SK-N-SH (cell line): ENCODE measurements at regions not wholly inside any gene's neighbourhood (a gene's known extent, or its start where the extent isn't known, plus 50 kb on each side); places are given as distances from the start of the nearest gene placed in this dataset.

Source experiments
- CTCF ChIA-PET: fragments of 300-600, 350-600 bp; formaldehyde crosslinking; extraction: SDS; loops from one replicate; lab custom pipeline; 2021; lab: Yijun Ruan, JAX
- POLR2A ChIA-PET: fragments of 350-600 bp; sonication (Branson Sonifier 250); formaldehyde crosslinking; extraction: SDS; loops from one replicate; lab custom pipeline; 2020; ENCODE audit warnings: antibody characterized with exemption, inconsistent platforms; lab: Yijun Ruan, JAX
- DNase-seq: peaks from one replicate; pipeline ENCODE4 v3.0.0; 2012
- H2AFZ ChIP-seq: fragments of 200-600 bp; sonication (generic); 2 replicates; pipeline ENCODE4 v1.8.1; 2016; ENCODE audit warnings: antibody characterized with exemption, mild to moderate bottlenecking, low read depth
- H3F3A ChIP-seq: fragments of 200-600 bp; sonication (generic); replicated peaks from 2 replicates; pipeline ENCODE3; 2016; ENCODE audit warnings: antibody characterized with exemption, mild to moderate bottlenecking; ENCODE audit not compliant: insufficient read depth
- H3K27ac ChIP-seq, 2 experiments: fragments of 200-500 bp in 1 of 2; fragments of 200-600 bp in 1 of 2; sonication (Bioruptor generic) in 1 of 2; sonication (generic), shearing (Covaris generic) in 1 of 2; 2 replicates each; pipeline versions ENCODE4 v1.5.1 to v1.6.1; 2014 to 2016; ENCODE audit warnings: low read depth in 2 of 2, inconsistent platforms in 1 of 2, low read length in 1 of 2, mild to moderate bottlenecking in 1 of 2, mixed read lengths in 1 of 2
- H3K27me3 ChIP-seq: fragments of 200-600 bp; sonication (generic), shearing (Covaris generic); 2 replicates; pipeline ENCODE4 v1.6.1; 2016; ENCODE audit warnings: mixed run types; ENCODE audit not compliant: insufficient read depth
- H3K36me3 ChIP-seq, 2 experiments: fragments of 200-500 bp in 1 of 2; fragments of 200-600 bp in 1 of 2; sonication (Bioruptor generic) in 1 of 2; sonication (generic) in 1 of 2; replicated peaks in 1 of 2; 2 replicates each; pipeline versions ENCODE3 to v1.5.1; 2014 to 2016; ENCODE audit warnings: low read length in 1 of 2, mild to moderate bottlenecking in 1 of 2; ENCODE audit not compliant: insufficient read depth in 2 of 2, control insufficient read depth in 1 of 2
- H3K4me1 ChIP-seq, 2 experiments: fragments of 200-500 bp in 1 of 2; fragments of 200-600 bp in 1 of 2; sonication (Bioruptor generic) in 1 of 2; sonication (generic), shearing (Covaris generic) in 1 of 2; 2 replicates each; pipeline versions ENCODE4 v1.5.1 to v1.6.1; 2014 to 2016; ENCODE audit warnings: low read depth in 1 of 2, low read length in 1 of 2, mixed run types in 1 of 2; ENCODE audit not compliant: insufficient read depth in 2 of 2, control insufficient read depth in 1 of 2
- H3K4me2 ChIP-seq: fragments of 200-600 bp; sonication (generic), shearing (Covaris generic); 2 replicates; pipeline ENCODE4 v1.6.1; 2017; ENCODE audit warnings: mixed run types
- H3K4me3 ChIP-seq, 2 experiments: fragments of 200-500 bp in 1 of 2; fragments of 200-600 bp in 1 of 2; sonication (Bioruptor generic) in 1 of 2; sonication (generic), shearing (Covaris generic) in 1 of 2; 2 replicates each; pipeline versions ENCODE4 v1.5.1 to v1.8.1; 2014 to 2016; ENCODE audit warnings: low read depth in 2 of 2, inconsistent platforms in 1 of 2, low read length in 1 of 2, mild to moderate bottlenecking in 1 of 2, mixed read lengths in 1 of 2, moderate library complexity in 1 of 2
- H3K79me2 ChIP-seq: fragments of 200-600 bp; sonication (generic); 2 replicates; pipeline ENCODE4 v1.8.1; 2017; ENCODE audit warnings: mild to moderate bottlenecking; ENCODE audit not compliant: insufficient read depth
- H3K9ac ChIP-seq: fragments of 200-600 bp; sonication (generic); 2 replicates; pipeline ENCODE4 v1.6.1; 2017; ENCODE audit warnings: mixed run types
- H3K9me2 ChIP-seq: fragments of 200-600 bp; sonication (generic); 2 replicates; pipeline ENCODE4 v1.6.1; 2017; ENCODE audit warnings: mixed run types
- H3K9me3 ChIP-seq: fragments of 200-600 bp; sonication (generic); 2 replicates; pipeline ENCODE4 v1.6.1; 2017; ENCODE audit warnings: mixed run types, mild to moderate bottlenecking, moderate library complexity
- H4K20me1 ChIP-seq: fragments of 200-600 bp; sonication (generic); 2 replicates; pipeline ENCODE4 v1.6.1; 2017; ENCODE audit warnings: mild to moderate bottlenecking, mixed run types; ENCODE audit not compliant: insufficient read depth
- EP300 ChIP-seq, 2 experiments: IDR thresholded peaks; 2 replicates each; pipeline versions ENCODE4 v1.4.0 to v1.6.1; 2012; ENCODE audit warnings: borderline replicate concordance in 1 of 2, low read depth in 1 of 2, low read length in 1 of 2
- GABPA ChIP-seq: IDR thresholded peaks from 2 replicates; pipeline ENCODE4 v1.4.0; 2012; ENCODE audit warnings: low read depth, mild to moderate bottlenecking
- GATA2 ChIP-seq: sonication (generic); formaldehyde crosslinking; IDR thresholded peaks from 2 replicates; pipeline ENCODE4 v1.5.0; 2020; ENCODE audit warnings: mild to moderate bottlenecking, missing genetic modification reagents
- JUND ChIP-seq: IDR thresholded peaks from 2 replicates; pipeline ENCODE4 v1.4.0; 2012
- MAX ChIP-seq: IDR thresholded peaks from 2 replicates; pipeline ENCODE4 v1.4.0; 2012; ENCODE audit warnings: low read depth
- RFX5 ChIP-seq: IDR thresholded peaks from 2 replicates; pipeline ENCODE4 v1.6.1; 2012; ENCODE audit warnings: mild to moderate bottlenecking, improper control_type of control experiment, low read length
- RXRA ChIP-seq: IDR thresholded peaks from 2 replicates; pipeline ENCODE4 v1.4.0; 2012; ENCODE audit warnings: low read depth, mild to moderate bottlenecking, borderline replicate concordance
- TAF1 ChIP-seq: IDR thresholded peaks from 2 replicates; pipeline ENCODE4 v1.6.1; 2012; ENCODE audit warnings: low read depth, mild to moderate bottlenecking, low read length, moderate library complexity, borderline replicate concordance
- TCF12 ChIP-seq: IDR thresholded peaks from 2 replicates; pipeline ENCODE4 v1.4.0; 2012
- TEAD4 ChIP-seq: IDR thresholded peaks from 2 replicates; pipeline ENCODE4 v1.4.0; 2012; ENCODE audit warnings: mild to moderate bottlenecking, borderline replicate concordance; ENCODE audit not compliant: insufficient read depth
- USF2 ChIP-seq: fragments of 150-350 bp; IDR thresholded peaks from 2 replicates; pipeline ENCODE4 v1.6.1; 2017; ENCODE audit warnings: antibody characterized with exemption, low read length, low read depth, borderline replicate concordance
- YY1 ChIP-seq: IDR thresholded peaks from 2 replicates; pipeline ENCODE4 v1.4.0; 2012; ENCODE audit warnings: low read depth, mild to moderate bottlenecking
- WGBS: methylation state at CpG from one replicate; pipeline ENCODE4 v1.1.6; 2017; ENCODE audit warnings: low lambda C conversion rate; 5-methylcytosine and 5-hydroxymethylcytosine counted together
- TF ChIP-seq, protein P1 (sequence below): IDR thresholded peaks from 2 replicates; pipeline ENCODE4 v1.4.0; 2012; ENCODE audit warnings: low read depth, borderline replicate concordance
- TF ChIP-seq, protein P2 (sequence below): IDR thresholded peaks from 2 replicates; pipeline ENCODE4 v1.4.0; 2012; ENCODE audit warnings: low read depth, borderline replicate concordance

DNA sequence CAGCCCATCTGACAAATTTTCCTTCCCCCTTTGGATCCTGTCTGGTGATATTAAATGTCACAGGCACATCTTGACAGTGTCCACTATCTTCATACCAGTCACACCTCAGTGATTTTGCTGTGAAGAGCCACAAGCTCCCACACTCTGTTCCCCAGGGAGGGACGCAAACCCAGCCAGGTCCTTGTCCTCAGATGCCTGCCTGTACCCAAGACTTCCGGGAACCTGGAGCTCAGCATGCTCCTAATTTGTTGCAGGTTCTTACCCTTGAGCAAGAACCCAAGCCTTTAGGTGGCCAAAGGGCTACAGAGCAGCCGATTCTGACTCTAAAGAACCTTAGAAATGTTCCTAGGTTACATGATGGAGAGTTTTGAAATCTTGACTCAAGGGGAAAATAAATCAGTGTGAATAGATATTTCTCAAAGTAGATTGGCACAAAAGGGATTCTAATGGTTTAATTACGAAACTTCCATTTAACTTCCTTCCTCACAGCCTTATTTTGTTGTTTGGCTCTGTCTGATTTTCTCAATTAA, 66.2 kb upstream of the MTHFD1L start (continued):
- TF ChIP-seq USF2 (no peak), TCF12 (no peak), RFX5 (no peak), GATA2 (no peak)
- TF ChIP-seq, protein P1, sequence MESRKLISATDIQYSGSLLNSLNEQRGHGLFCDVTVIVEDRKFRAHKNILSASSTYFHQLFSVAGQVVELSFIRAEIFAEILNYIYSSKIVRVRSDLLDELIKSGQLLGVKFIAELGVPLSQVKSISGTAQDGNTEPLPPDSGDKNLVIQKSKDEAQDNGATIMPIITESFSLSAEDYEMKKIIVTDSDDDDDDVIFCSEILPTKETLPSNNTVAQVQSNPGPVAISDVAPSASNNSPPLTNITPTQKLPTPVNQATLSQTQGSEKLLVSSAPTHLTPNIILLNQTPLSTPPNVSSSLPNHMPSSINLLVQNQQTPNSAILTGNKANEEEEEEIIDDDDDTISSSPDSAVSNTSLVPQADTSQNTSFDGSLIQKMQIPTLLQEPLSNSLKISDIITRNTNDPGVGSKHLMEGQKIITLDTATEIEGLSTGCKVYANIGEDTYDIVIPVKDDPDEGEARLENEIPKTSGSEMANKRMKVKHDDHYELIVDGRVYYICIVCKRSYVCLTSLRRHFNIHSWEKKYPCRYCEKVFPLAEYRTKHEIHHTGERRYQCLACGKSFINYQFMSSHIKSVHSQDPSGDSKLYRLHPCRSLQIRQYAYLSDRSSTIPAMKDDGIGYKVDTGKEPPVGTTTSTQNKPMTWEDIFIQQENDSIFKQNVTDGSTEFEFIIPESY = no peak
- TF ChIP-seq, all 33 proteins: peak for 0

DNA sequence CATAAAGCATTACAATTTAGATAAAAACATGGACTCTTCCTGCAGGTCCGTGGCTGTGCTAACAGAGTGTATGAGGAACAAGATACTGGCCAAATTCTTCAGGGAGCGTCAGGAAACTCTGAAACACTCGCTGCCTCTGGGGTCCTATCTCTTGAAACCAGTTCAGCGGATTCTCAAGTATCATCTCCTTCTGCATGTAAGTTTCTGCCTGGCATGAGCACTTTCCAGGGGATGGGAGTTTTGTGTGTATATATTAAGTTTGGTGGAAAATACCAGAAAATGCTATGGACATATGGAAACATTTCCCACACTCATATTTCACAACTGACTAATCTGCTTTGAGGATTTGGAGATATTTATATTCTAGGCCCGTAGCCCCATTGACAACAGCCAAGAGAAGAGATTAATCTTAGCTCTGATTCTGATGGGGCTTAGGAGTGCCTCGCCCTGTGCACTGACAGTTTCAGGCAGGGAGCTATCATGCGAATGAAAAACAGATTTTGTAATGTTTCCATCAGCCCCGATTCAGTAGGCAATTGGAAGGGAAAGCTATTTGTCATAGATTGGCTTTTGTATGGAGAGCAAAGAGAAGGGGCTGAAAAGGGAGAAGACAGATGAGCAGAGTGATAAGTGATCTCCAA, 64.7 kb upstream of the MTHFD1L start:
- Histone ChIP-seq H3K4me3 (no peak overlapping the region), H2AFZ (no peak overlapping the region), H4K20me1 (no peaks in the 10 kb centered on the region), H3K36me3 (no peaks in the 10 kb centered on the region), H3K9me3 (no peaks in the 10 kb centered on the region), H3K27ac (no peak overlapping the region), H3K4me1 (peaks cover 0 to 4% of the 10 kb centered on the region in 2 experiments; a peak in 1 of 4 replicates), H3K4me2 (no peak overlapping the region), H3K79me2 (no peaks in the 10 kb centered on the region), H3K27me3 (no peaks in the 10 kb centered on the region), H3F3A (no peaks in the 10 kb centered on the region), H3K9me2 (no peaks in the 10 kb centered on the region), H3K9ac (no peak overlapping the region)
- CTCF ChIA-PET = interaction anchor here (1.1 to 2.5 kb wide), 3 partner anchors 14 to 383 kb away, joined by 3 to 7 read pairs (median 3); no protein-coding TSS in a partner anchor
- no peak for DNase-seq
- 26% methylated on average over 8 of the region's 8 CpGs for WGBS
- POLR2A ChIA-PET = no interaction called here
- TF ChIP-seq GABPA (no peak), TCF12 (no peak), JUND (no peak), RXRA (no peak), MAX (no peak), YY1 (no peak), TEAD4 (no peak), TAF1 (no peak), EP300 (IDR thresholded peaks at IDR 0.05; ENCODE audit: borderline replicate concordance in 1 of 2, low read depth in 1 of 2, low read length in 1 of 2) (no peak)
- TF ChIP-seq, protein P2, sequence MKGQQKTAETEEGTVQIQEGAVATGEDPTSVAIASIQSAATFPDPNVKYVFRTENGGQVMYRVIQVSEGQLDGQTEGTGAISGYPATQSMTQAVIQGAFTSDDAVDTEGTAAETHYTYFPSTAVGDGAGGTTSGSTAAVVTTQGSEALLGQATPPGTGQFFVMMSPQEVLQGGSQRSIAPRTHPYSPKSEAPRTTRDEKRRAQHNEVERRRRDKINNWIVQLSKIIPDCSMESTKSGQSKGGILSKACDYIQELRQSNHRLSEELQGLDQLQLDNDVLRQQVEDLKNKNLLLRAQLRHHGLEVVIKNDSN = no peak
